ENCODE measurements at regions not wholly inside any gene's neighbourhood (a gene's known extent, or its start where the extent isn't known, plus 50 kb on each side); places are given as distances from the start of the nearest gene placed in this dataset.

DNA sequence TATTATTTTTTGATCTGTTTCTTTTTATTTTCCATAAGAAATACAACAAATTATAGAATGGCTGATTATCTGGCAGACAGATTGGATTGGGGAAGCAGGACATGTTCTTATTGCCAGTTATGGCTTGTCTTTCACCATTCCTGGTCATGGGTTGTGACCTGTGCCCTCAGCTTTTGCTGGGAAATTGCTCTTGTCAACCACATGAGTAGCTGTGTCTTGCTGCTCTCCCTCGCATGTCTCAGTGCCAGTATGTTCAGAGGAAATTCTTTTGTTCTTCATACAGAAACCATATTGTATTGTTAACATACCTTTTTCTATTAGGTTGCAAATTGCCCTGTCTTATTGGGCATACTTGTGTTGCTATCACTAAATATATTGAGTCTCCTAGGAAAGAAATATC lies 344.1 kb downstream of the OSTF1 start:
- no peaks in the 10 kb centered on the region for H3K4me1 ChIP-seq (ENCODE audit: control insufficient read depth, insufficient read depth, low read length, poor library complexity, severe bottlenecking)
- DNase-seq (no peak), ATAC-seq (ENCODE audit: low read depth in 2 of 2) (no peak)
- no peak overlapping the region for H3K27ac Mint-ChIP-seq
- H3K4me1 Mint-ChIP-seq, result no peaks in the 10 kb centered on the region
- H3K9me3 ChIP-seq (ENCODE audit: control insufficient read depth in 2 of 2, low read length in 2 of 2), result no peaks in the 10 kb centered on the region
- no peaks in the 10 kb centered on the region for H3K36me3 ChIP-seq (ENCODE audit: control insufficient read depth, insufficient read depth, low read length)
- no peak overlapping the region for H3K4me3 ChIP-seq (ENCODE audit: low read depth, low read length)
- no peaks in the 10 kb centered on the region for H3K36me3 Mint-ChIP-seq
- H3K4me3 Mint-ChIP-seq, result no peak overlapping the region
- no peak overlapping the region for H3K27ac ChIP-seq (ENCODE audit: insufficient read depth, low read length, poor library complexity, severe bottlenecking)
- no peaks in the 10 kb centered on the region for H3K27me3 ChIP-seq (ENCODE audit: control insufficient read depth, insufficient read depth, low read length)
- no peaks in the 10 kb centered on the region for H3K27me3 Mint-ChIP-seq
- H3K9me3 Mint-ChIP-seq, result peaks cover 0 to 4% (median 0%) of the 10 kb centered on the region in 7 donors

DNA sequence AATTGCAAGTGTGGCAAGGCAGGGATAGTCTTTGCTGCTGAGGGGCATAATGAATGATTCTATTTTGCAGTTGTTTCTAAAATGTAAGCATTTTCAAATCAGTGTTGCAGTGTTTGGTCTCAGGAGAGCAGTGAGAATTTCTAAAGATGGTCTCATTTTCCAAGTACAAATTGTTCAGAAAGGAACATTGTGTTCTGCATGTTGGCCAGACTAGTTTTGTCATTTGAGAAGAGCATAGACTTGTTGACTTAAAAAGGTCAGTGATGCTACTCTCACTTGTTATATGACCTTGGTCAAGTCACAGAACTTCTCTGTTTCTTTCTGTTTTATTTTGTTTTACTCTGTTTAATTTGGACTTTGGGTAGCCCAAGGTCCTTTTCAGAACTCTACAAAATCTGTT lies 344.6 kb downstream of the OSTF1 start:
- no peak overlapping the region for H3K27ac Mint-ChIP-seq
- H3K9me3 ChIP-seq (ENCODE audit: control insufficient read depth in 2 of 2, low read length in 2 of 2), result no peaks in the 10 kb centered on the region
- H3K27ac ChIP-seq (ENCODE audit: insufficient read depth, low read length, poor library complexity, severe bottlenecking), result no peak overlapping the region
- H3K27me3 Mint-ChIP-seq, result no peaks in the 10 kb centered on the region
- H3K4me1 ChIP-seq (ENCODE audit: control insufficient read depth, insufficient read depth, low read length, poor library complexity, severe bottlenecking), result no peaks in the 10 kb centered on the region
- H3K36me3 Mint-ChIP-seq, result no peaks in the 10 kb centered on the region
- H3K9me3 Mint-ChIP-seq, result peaks cover 0 to 3% (median 0%) of the 10 kb centered on the region in 7 donors
- no peaks in the 10 kb centered on the region for H3K27me3 ChIP-seq (ENCODE audit: control insufficient read depth, insufficient read depth, low read length)
- DNase-seq (no peak), ATAC-seq (ENCODE audit: low read depth in 2 of 2) (no peak)
- no peak overlapping the region for H3K4me3 ChIP-seq (ENCODE audit: low read depth, low read length)
- H3K36me3 ChIP-seq (ENCODE audit: control insufficient read depth, insufficient read depth, low read length), result no peaks in the 10 kb centered on the region
- no peak overlapping the region for H3K4me3 Mint-ChIP-seq
- H3K4me1 Mint-ChIP-seq, result no peaks in the 10 kb centered on the region

DNA sequence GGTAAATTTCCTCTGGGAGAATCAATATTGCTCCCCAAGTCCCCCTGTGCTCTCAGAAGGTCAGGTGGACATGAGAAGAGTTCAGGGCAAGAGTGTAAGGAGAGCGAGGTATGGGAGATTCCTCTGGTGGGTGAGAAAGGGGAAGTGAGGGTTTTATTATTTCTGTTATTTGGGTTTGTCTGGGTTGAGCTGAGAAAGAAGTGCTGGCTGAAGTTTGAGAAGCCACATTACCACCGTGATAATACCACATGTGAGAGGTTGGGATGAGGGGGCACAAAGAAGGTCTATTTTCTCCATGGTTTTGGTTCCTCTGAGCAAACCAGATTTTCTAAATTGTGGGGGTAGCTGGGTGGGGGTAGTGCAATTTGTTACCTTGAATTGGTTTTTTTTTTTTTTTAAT lies 350.4 kb downstream of the OSTF1 start:
- Mint-ChIP-seq H3K9me3 (peaks cover 0 to 5% (median 0%) of the 10 kb centered on the region in 7 donors), H3K36me3 (no peaks in the 10 kb centered on the region), H3K4me3 (no peak overlapping the region), H3K27ac (no peak overlapping the region), H3K27me3 (peaks cover 5% of the 10 kb centered on the region), H3K4me1 (no peaks in the 10 kb centered on the region)
- DNase-seq (no peak), ATAC-seq (ENCODE audit: low read depth in 2 of 2) (no peak)
- Histone ChIP-seq H3K27ac (ENCODE audit: insufficient read depth, low read length, poor library complexity, severe bottlenecking) (no peak overlapping the region), H3K36me3 (ENCODE audit: control insufficient read depth, insufficient read depth, low read length) (no peaks in the 10 kb centered on the region), H3K27me3 (ENCODE audit: control insufficient read depth, insufficient read depth, low read length) (no peaks in the 10 kb centered on the region), H3K9me3 (ENCODE audit: control insufficient read depth in 2 of 2, low read length in 2 of 2) (no peaks in the 10 kb centered on the region), H3K4me1 (ENCODE audit: control insufficient read depth, insufficient read depth, low read length, poor library complexity, severe bottlenecking) (no peaks in the 10 kb centered on the region), H3K4me3 (ENCODE audit: low read depth, low read length) (no peak overlapping the region)

DNA sequence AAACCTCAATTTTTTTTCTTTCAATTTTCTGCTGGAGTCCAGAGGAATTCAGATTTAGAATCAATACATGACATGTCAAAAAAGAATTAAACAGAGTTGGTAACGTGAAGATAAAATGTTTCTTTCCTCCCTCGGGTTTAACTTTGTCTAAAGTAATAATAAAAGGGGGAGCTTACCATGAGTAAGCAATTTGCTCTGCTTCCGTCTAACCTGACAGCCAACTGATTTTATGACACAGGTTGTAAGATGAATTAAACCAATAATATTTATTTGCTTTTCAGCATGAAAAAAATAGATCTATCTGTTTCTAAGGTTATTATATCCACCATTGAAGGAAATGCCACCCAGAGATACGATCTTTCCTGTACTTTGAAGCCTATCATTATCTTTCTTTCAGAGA lies 352.6 kb downstream of the OSTF1 start:
- Mint-ChIP-seq H3K4me3 (no peak overlapping the region), H3K27ac (no peak overlapping the region), H3K9me3 (peaks cover 0 to 5% (median 0%) of the 10 kb centered on the region in 7 donors), H3K4me1 (no peaks in the 10 kb centered on the region), H3K27me3 (peaks cover 5% of the 10 kb centered on the region), H3K36me3 (no peaks in the 10 kb centered on the region)
- no peak for ATAC-seq (ENCODE audit: low read depth in 2 of 2)
- no peaks in the 10 kb centered on the region for H3K9me3 ChIP-seq (ENCODE audit: control insufficient read depth in 2 of 2, low read length in 2 of 2)
- H3K27ac ChIP-seq (ENCODE audit: insufficient read depth, low read length, poor library complexity, severe bottlenecking), result no peak overlapping the region
- no peak overlapping the region for H3K4me3 ChIP-seq (ENCODE audit: low read depth, low read length)
- DNase-seq, result no peak
- H3K4me1 ChIP-seq (ENCODE audit: control insufficient read depth, insufficient read depth, low read length, poor library complexity, severe bottlenecking), result no peaks in the 10 kb centered on the region
- H3K27me3 ChIP-seq (ENCODE audit: control insufficient read depth, insufficient read depth, low read length), result no peaks in the 10 kb centered on the region
- H3K36me3 ChIP-seq (ENCODE audit: control insufficient read depth, insufficient read depth, low read length), result no peaks in the 10 kb centered on the region

DNA sequence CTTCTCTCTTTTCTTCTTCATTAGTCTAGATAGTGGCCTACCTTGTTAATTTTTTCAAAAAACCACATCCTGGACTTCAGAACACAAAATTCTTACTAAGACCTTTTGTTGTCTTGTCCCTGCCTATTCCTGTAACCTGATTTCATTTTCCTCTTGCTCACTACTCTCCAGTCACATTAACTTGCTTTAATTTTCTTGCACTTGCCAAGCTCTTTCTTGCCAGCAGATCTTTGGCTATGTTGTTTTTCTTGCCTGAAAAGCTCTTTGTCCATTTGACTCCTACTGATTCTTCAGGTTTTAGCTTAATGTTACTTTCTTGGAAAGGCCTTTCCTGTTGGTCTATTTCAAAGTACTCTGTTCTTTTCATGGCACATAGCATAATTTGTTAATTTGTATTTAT lies 356.8 kb downstream of the OSTF1 start:
- Mint-ChIP-seq H3K4me1 (no peaks in the 10 kb centered on the region), H3K4me3 (no peak overlapping the region), H3K27ac (no peak overlapping the region), H3K36me3 (no peaks in the 10 kb centered on the region), H3K27me3 (no peaks in the 10 kb centered on the region), H3K9me3 (peaks cover 0 to 3% (median 0%) of the 10 kb centered on the region in 7 donors)
- Histone ChIP-seq H3K36me3 (ENCODE audit: control insufficient read depth, insufficient read depth, low read length) (no peaks in the 10 kb centered on the region), H3K9me3 (ENCODE audit: control insufficient read depth in 2 of 2, low read length in 2 of 2) (no peaks in the 10 kb centered on the region), H3K27me3 (ENCODE audit: control insufficient read depth, insufficient read depth, low read length) (no peaks in the 10 kb centered on the region), H3K4me1 (ENCODE audit: control insufficient read depth, insufficient read depth, low read length, poor library complexity, severe bottlenecking) (no peaks in the 10 kb centered on the region), H3K4me3 (ENCODE audit: low read depth, low read length) (no peak overlapping the region), H3K27ac (ENCODE audit: insufficient read depth, low read length, poor library complexity, severe bottlenecking) (no peak overlapping the region)
- ATAC-seq (ENCODE audit: low read depth in 2 of 2) (no peak), DNase-seq (no peak)

DNA sequence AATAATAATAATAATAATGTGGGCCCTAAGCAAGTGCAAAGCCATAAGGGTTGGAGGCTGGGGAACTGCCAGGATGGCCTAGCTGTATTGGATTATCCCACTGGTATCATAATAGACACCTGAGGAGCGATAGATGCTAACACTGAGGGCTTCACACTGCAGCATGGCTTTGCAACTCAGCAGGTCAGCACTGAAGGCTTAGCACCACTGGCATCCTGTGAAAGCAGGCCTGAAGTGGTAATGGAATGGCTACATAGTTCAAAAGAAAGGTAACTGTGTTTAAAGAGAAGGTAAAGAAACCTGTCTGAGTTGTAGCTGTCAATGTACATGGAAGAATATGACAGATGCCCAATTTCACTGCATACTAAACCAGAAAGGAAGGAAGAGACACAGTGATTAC lies 359.0 kb downstream of the OSTF1 start:
- ATAC-seq (ENCODE audit: low read depth in 2 of 2) (no peak), DNase-seq (no peak)
- Histone ChIP-seq H3K4me1 (ENCODE audit: control insufficient read depth, insufficient read depth, low read length, poor library complexity, severe bottlenecking) (no peaks in the 10 kb centered on the region), H3K9me3 (ENCODE audit: control insufficient read depth in 2 of 2, low read length in 2 of 2) (no peaks in the 10 kb centered on the region), H3K27me3 (ENCODE audit: control insufficient read depth, insufficient read depth, low read length) (no peaks in the 10 kb centered on the region), H3K4me3 (ENCODE audit: low read depth, low read length) (no peak overlapping the region), H3K27ac (ENCODE audit: insufficient read depth, low read length, poor library complexity, severe bottlenecking) (no peak overlapping the region), H3K36me3 (ENCODE audit: control insufficient read depth, insufficient read depth, low read length) (no peaks in the 10 kb centered on the region)
- Mint-ChIP-seq H3K9me3 (peaks cover 0 to 3% (median 0%) of the 10 kb centered on the region in 7 donors), H3K4me3 (no peak overlapping the region), H3K27ac (no peak overlapping the region), H3K27me3 (no peaks in the 10 kb centered on the region), H3K36me3 (no peaks in the 10 kb centered on the region), H3K4me1 (no peaks in the 10 kb centered on the region)

DNA sequence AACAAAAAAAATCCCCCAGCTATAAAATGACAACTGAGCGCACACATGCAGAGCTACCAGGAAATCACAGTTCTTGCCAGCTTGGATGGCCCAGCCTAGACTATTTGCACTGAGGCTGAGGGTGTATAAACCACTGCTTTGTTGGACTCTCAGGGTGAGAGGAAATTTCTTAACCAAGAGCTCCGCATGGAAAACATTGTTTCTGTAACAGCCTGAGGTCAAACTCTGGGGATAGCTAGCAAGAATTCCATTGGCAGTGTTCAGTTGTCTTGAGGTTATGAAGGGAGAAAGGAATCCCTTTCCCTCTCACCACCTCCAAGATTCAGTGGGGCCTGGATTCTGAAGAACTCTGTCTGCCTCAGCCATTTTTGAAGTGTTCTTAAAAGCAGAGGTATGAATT lies 360.0 kb downstream of the OSTF1 start:
- Mint-ChIP-seq H3K36me3 (no peaks in the 10 kb centered on the region), H3K27me3 (no peaks in the 10 kb centered on the region), H3K4me1 (no peaks in the 10 kb centered on the region), H3K9me3 (peaks cover 0 to 3% (median 0%) of the 10 kb centered on the region in 7 donors), H3K4me3 (no peak overlapping the region), H3K27ac (no peak overlapping the region)
- H3K4me3 ChIP-seq (ENCODE audit: low read depth, low read length), result no peak overlapping the region
- no peak for DNase-seq
- no peak for ATAC-seq (ENCODE audit: low read depth in 2 of 2)
- H3K36me3 ChIP-seq (ENCODE audit: control insufficient read depth, insufficient read depth, low read length), result no peaks in the 10 kb centered on the region
- no peaks in the 10 kb centered on the region for H3K9me3 ChIP-seq (ENCODE audit: control insufficient read depth in 2 of 2, low read length in 2 of 2)
- no peaks in the 10 kb centered on the region for H3K27me3 ChIP-seq (ENCODE audit: control insufficient read depth, insufficient read depth, low read length)
- H3K27ac ChIP-seq (ENCODE audit: insufficient read depth, low read length, poor library complexity, severe bottlenecking), result no peak overlapping the region
- H3K4me1 ChIP-seq (ENCODE audit: control insufficient read depth, insufficient read depth, low read length, poor library complexity, severe bottlenecking), result no peaks in the 10 kb centered on the region

DNA sequence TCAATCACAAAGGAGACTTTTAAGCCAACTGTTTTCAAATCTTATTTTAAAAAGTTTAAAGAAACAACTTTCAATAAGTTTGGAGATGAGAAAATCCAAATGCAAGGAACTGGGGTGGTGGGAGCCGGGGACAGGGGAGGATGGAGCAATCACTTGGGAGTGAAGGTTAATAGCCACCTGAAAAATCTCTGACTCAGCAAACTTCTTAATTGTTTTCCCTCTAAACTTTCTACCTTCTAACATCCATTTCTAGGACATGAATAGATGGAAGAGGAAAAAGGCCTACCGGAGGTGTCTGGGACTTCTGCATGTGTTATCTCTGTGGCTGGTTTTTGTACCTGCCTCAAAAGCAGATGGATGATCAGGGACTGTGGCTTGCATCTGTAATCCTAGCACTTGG lies 360.6 kb downstream of the OSTF1 start:
- Mint-ChIP-seq H3K27me3 (no peaks in the 10 kb centered on the region), H3K27ac (no peak overlapping the region), H3K4me3 (peak overlapping the region in 1 of 4 donors; percentile 11), H3K9me3 (peaks cover 0 to 3% (median 0%) of the 10 kb centered on the region in 7 donors), H3K4me1 (no peaks in the 10 kb centered on the region), H3K36me3 (no peaks in the 10 kb centered on the region)
- ATAC-seq (ENCODE audit: low read depth in 2 of 2) (no peak), DNase-seq (no peak)
- Histone ChIP-seq H3K36me3 (ENCODE audit: control insufficient read depth, insufficient read depth, low read length) (no peaks in the 10 kb centered on the region), H3K27me3 (ENCODE audit: control insufficient read depth, insufficient read depth, low read length) (no peaks in the 10 kb centered on the region), H3K4me1 (ENCODE audit: control insufficient read depth, insufficient read depth, low read length, poor library complexity, severe bottlenecking) (no peaks in the 10 kb centered on the region), H3K9me3 (ENCODE audit: control insufficient read depth in 2 of 2, low read length in 2 of 2) (no peaks in the 10 kb centered on the region), H3K27ac (ENCODE audit: insufficient read depth, low read length, poor library complexity, severe bottlenecking) (no peak overlapping the region), H3K4me3 (ENCODE audit: low read depth, low read length) (no peak overlapping the region)

Measured in CD4-positive, CD25-positive, alpha-beta regulatory T cell (primary cell).